Motor neuron (in vitro differentiated cells): ENCODE measurements at regions not wholly inside any gene's neighbourhood (a gene's known extent, or its start where the extent isn't known, plus 50 kb on each side); places are given as distances from the start of the nearest gene placed in this dataset.

Source experiments
- ATAC-seq, 8 experiments: fragments of 200-7000 bp; cut with Tn5 transposase; replicated peaks in 6 of 8; 2 replicates each; pipeline ENCODE4 v1.8.0; 2021; ENCODE audit warnings: mild to moderate bottlenecking in 8 of 8, moderate library complexity in 8 of 8
- H3K27ac ChIP-seq, 2 donors: fragments of 250-450 bp; sonication (Bioruptor Pico); 2 replicates each; pipeline ENCODE4 v1.9.0; 2021; ENCODE audit warnings: antibody characterized with exemption in 2 of 2, mild to moderate bottlenecking in 2 of 2, moderate library complexity in 1 of 2
- H3K4me1 ChIP-seq, 2 donors: fragments of 250-450 bp; sonication (Bioruptor Pico); replicated peaks in 1 of 2; 2 replicates each; pipeline ENCODE4 v1.6.1; 2021; ENCODE audit warnings: antibody characterized with exemption in 2 of 2, mild to moderate bottlenecking in 2 of 2, moderate library complexity in 1 of 2
- H3K4me3 ChIP-seq, 5 donors: fragments of 250-450 bp; sonication (Bioruptor Pico); 2 replicates each; pipeline ENCODE4 v1.9.0; 2021; ENCODE audit warnings: antibody characterized with exemption in 5 of 5, mild to moderate bottlenecking in 5 of 5, moderate library complexity in 4 of 5
- WGBS, 10 experiments: fragments of 450-650 bp; shearing (Covaris generic); methylation state at CpG; one replicate each; pipeline ENCODE4 v1.0.0; 2022; 5-methylcytosine and 5-hydroxymethylcytosine counted together
- in situ Hi-C, 9 experiments: fragments of 400-800 bp; cut with MboI; loops; one replicate each; pipeline ENCODE4 v1.15.0; 2021; ENCODE audit warnings: low sequenced_read_pairs in 9 of 9, low pct_unique_long_range_greater_than_20kb in 2 of 9; ENCODE audit not compliant: unreplicated experiment in 9 of 9

GRCh38 chr7:41795276-41795833 lies 92.5 kb upstream of the INHBA start:
- Histone ChIP-seq H3K4me3 (no peak overlapping the region), H3K27ac (no peak overlapping the region), H3K4me1 (no peaks in the 10 kb centered on the region)
- in situ Hi-C loops, result no loop called here
- ATAC-seq, result peak in 3 of 8 experiments; percentile 64 to 81 (median 73)
- WGBS, 10 experiments, result 0 to 95% (median 84%) methylated on average over 1 to 6 of the region's 6 CpGs

DNA sequence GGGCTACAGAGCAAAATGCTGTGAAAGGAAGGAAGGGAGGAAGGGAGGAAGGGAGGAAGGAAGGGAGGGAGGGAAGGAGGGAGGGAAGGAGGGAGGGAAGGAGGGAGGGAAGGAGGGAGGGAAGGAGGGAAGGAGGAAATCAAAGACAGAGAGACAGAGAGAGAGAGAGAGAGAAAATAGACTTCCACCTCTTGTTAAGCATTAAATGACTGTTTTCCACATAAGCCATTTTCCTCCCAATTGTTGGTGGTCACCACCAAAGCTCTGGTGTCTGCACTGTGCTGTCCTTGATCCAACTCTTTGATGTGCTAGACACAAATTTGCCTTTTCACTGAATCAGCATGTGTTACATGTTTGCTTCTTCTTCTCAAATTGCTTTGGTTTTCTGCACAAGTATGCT lies 90.7 kb upstream of the INHBA start:
- in situ Hi-C loops, result no loop called here
- Histone ChIP-seq H3K4me1 (no peaks in the 10 kb centered on the region), H3K4me3 (no peak overlapping the region), H3K27ac (no peak overlapping the region)
- no peak for ATAC-seq

DNA sequence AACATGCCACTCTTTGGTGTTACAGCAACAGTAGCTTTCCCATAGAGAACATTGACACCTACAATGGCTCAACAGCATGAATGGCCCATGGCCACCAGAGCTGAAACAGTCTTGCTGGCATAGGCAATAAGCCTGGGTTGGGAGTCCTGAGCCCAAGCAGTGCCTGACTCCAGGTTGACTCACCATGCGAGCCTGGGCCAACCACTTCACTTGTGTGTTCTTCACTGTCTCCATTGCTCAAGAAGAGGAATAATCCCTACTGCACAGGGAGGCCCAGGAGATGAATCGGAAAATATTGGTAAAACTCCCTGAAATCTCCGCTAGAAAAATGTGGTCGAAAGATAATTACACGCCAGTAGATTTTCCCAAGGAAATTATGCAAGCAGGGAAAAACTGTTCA lies 89.2 kb upstream of the INHBA start:
- ATAC-seq, result no peak
- Histone ChIP-seq H3K4me1 (no peaks in the 10 kb centered on the region), H3K4me3 (no peak overlapping the region), H3K27ac (no peak overlapping the region)
- WGBS, 10 experiments, result 35 to 100% (median 93%) methylated on average over 2 to 5 of the region's 5 CpGs; no CpG with 5 or more reads in 3 of the 10 experiments
- in situ Hi-C loops, result no loop called here

GRCh38 chr7:41788556-41788955 lies 85.7 kb upstream of the INHBA start:
- Histone ChIP-seq H3K4me3 (no peak overlapping the region), H3K4me1 (no peaks in the 10 kb centered on the region), H3K27ac (no peak overlapping the region)
- in situ Hi-C loops, result no loop called here
- ATAC-seq, result no peak
- 91 to 100% (median 97%) methylated on average over 2 to 3 of the region's 3 CpGs; no CpG with 5 or more reads in 3 of the 10 experiments for WGBS, 10 experiments

DNA sequence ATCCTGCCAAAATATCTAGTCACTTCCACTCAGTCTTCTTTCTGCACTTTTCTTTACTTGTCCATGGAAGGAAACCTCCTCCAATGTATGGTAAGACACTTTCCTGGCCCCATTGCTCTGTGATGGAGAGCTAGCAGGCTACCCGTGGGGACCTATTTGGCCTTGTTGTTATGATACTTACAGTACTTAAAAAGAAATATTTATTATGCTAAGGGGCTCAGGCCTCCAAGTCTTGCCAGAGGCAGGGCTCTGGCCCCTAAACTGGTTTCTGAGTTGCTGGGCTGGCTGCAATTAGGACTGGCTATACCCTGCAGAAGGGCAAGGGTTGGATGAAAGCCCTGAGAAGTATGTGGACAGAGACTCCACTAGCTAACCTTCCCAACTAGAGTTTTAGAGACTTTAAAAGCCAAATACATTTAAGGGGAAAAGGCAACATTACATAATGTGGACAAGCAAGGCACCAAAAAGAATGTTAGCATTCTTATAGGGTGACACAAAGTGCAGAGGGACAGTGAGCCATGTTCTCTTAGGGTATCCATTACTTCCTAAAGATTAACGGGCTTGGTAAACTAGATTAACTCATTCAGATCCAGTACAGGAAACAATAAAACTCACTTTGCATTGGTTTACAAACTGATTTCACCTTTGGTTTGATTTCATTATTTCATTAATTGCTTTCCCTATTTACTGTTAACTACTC lies 84.9 kb upstream of the INHBA start:
- H3K4me1 ChIP-seq, result no peaks in the 10 kb centered on the region
- 10 to 90% (median 59%) methylated on average over 1 to 2 of the region's 2 CpGs; no CpG with 5 or more reads in 2 of the 10 experiments for WGBS, 10 experiments
- no peak for ATAC-seq
- in situ Hi-C loops, result no loop called here
- no peak overlapping the region for H3K4me3 ChIP-seq
- no peak overlapping the region for H3K27ac ChIP-seq

DNA sequence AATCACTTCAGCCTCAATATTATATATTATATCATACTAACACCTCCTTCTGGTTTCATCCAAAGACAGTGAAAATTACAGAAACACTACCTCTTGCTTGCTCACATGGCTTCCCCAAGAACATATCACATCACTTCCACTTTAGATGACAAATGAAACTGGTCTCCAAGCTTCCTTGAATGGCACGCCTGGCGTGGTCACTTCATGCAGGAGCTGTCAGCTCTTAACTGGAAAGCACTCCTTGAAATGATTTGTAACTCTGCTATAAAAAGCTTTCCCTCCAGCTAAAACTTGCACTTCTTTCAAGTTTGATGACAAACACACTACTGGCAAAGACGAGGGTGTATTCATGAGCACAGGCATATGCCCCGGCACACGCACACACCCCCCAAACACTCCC lies 84.1 kb upstream of the INHBA start:
- ATAC-seq, result peak in 3 of 8 experiments; percentile 65 to 96 (median 77)
- in situ Hi-C loops, result no loop called here
- H3K4me3 ChIP-seq, result no peak overlapping the region
- 26 to 90% (median 76%) methylated on average over 1 to 5 of the region's 5 CpGs; no CpG with 5 or more reads in 4 of the 10 experiments for WGBS, 10 experiments
- no peaks in the 10 kb centered on the region for H3K4me1 ChIP-seq
- H3K27ac ChIP-seq, result no peak overlapping the region

- no peak for ATAC-seq
- H3K4me3 ChIP-seq, result no peak overlapping the region
- H3K4me1 ChIP-seq, result no peaks in the 10 kb centered on the region
- 67 to 100% (median 94%) methylated on average over 2 of the region's 2 CpGs; no CpG with 5 or more reads in 3 of the 10 experiments for WGBS, 10 experiments
- no peak overlapping the region for H3K27ac ChIP-seq
- in situ Hi-C loops, result no loop called here
These were observed 83.5 kb upstream of the INHBA start for GRCh38 chr7:41786404-41786803.

GRCh38 chr7:41785840-41786239 lies 83.0 kb upstream of the INHBA start:
- ATAC-seq, result no peak
- WGBS, 10 experiments, result 60 to 100% (median 85%) methylated on average over 2 to 5 of the region's 5 CpGs; no CpG with 5 or more reads in 1 of the 10 experiments
- Histone ChIP-seq H3K4me3 (no peak overlapping the region), H3K27ac (no peak overlapping the region), H3K4me1 (no peaks in the 10 kb centered on the region)
- in situ Hi-C loops, result no loop called here

DNA sequence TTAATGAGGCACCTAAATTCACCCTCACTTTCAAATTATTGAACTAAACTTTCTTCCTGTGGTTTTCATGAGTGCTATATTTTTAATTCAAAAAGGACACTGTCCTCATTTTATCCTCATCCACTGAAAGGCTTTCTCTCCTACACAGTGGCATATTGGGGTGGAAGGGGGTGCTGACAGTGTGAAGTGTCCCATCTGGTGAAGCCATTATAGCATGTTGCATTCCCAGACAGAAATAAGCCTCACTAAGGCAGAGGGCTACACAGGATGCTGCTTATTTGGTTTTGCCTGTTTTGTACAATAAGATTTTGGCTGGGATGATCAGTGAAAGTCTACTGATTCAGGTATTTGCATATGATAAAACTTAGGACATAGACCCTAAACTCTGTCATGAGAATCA lies 82.4 kb upstream of the INHBA start:
- in situ Hi-C loops, result no loop called here
- H3K4me1 ChIP-seq, result no peaks in the 10 kb centered on the region
- ATAC-seq, result no peak
- H3K27ac ChIP-seq, result no peak overlapping the region
- H3K4me3 ChIP-seq, result no peak overlapping the region

- in situ Hi-C loops, result no loop called here
- H3K4me3 ChIP-seq, result no peak overlapping the region
- no peaks in the 10 kb centered on the region for H3K4me1 ChIP-seq
- peak in 1 of 8 experiments; percentile 31 for ATAC-seq
- 0 to 100% (median 49%) methylated on average over 1 to 2 of the region's 2 CpGs; no CpG with 5 or more reads in 1 of the 10 experiments for WGBS, 10 experiments
- H3K27ac ChIP-seq, result no peak overlapping the region
These were observed 77.0 kb upstream of the INHBA start for GRCh38 chr7:41779918-41780317.

- WGBS, 10 experiments, result 60 to 100% (median 87%) methylated on average over 1 to 4 of the region's 5 CpGs; no CpG with 5 or more reads in 2 of the 10 experiments
- Histone ChIP-seq H3K27ac (no peak overlapping the region), H3K4me1 (no peaks in the 10 kb centered on the region), H3K4me3 (no peak overlapping the region)
- no peak for ATAC-seq
- in situ Hi-C loops, result no loop called here
These were observed 75.2 kb upstream of the INHBA start for GRCh38 chr7:41777894-41778596.

DNA sequence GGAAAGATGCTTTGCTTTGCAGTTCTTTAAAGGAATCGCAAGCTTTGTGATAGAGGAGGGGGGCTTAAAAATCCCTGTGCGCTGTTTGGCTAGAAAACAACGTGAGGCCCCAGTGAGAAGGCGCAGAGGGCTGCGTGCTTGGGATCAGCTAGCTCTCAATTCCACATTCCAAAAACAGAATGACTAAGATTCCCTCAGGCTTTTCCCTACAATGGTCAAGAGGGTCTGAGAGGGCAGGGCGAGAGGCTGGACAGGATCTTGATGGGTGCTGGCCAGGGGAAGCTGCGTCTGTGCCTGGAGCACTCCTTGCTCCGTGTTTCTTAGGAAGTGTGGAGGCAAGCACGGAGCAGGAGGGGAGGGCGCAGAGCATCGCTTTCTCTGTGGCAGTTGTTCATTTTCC lies 72.1 kb upstream of the INHBA start:
- no peak overlapping the region for H3K4me3 ChIP-seq
- no peak overlapping the region for H3K27ac ChIP-seq
- H3K4me1 ChIP-seq, result no peaks in the 10 kb centered on the region
- no peak for ATAC-seq
- in situ Hi-C loops, result no loop called here
- WGBS, 10 experiments, result 61 to 100% (median 93%) methylated on average over 1 to 6 of the region's 11 CpGs; no CpG with 5 or more reads in 2 of the 10 experiments

DNA sequence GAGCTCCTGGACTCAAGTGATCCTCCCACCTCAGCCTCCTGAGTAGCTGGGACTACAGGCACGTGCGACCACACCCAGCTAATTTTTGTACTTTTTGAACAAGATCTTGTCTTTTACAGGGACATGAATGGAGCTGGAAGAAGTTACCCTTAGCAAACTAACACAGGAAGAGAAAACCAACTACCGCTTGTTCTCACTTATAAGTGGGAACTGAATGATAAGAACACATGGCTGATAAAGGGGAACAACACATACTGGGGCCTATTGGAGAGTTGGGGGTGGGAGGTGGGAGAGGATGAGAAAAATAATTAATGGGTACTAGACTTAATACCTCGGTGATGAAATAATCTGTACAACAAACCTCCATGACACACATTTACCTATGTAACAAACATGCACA lies 70.9 kb upstream of the INHBA start:
- Histone ChIP-seq H3K4me3 (no peak overlapping the region), H3K27ac (no peak overlapping the region), H3K4me1 (no peaks in the 10 kb centered on the region)
- 39 to 100% (median 93%) methylated on average over 1 to 3 of the region's 4 CpGs; no CpG with 5 or more reads in 2 of the 10 experiments for WGBS, 10 experiments
- in situ Hi-C loops, result no loop called here
- ATAC-seq, result no peak
